Activated naive CD8-positive, alpha-beta T cell treated with anti-CD3 and anti-CD28 coated beads, Interleukin-2, amount 50 U/mL, for 24 hours (primary cell): ENCODE measurements at regions not wholly inside any gene's neighbourhood (a gene's known extent, or its start where the extent isn't known, plus 50 kb on each side); places are given as distances from the start of the nearest gene placed in this dataset.

Experiments used
- ATAC-seq: fragments of 150-1000 bp; cut with Tn5 transposase; one replicate; pipeline ENCODE4 v1.10.0; 2021
- DNase-seq: peaks from one replicate; pipeline ENCODE4 v3.0.0; 2021
- H3K27ac Mint-ChIP-seq: one replicate; pipeline ENCODE4 v1.8.0; 2021; ENCODE audit warnings: mild to moderate bottlenecking, mixed read lengths
- H3K27me3 Mint-ChIP-seq: one replicate; pipeline ENCODE4 v1.8.0; 2021; ENCODE audit warnings: mixed read lengths
- H3K36me3 Mint-ChIP-seq: one replicate; pipeline ENCODE4 v1.8.0; 2021; ENCODE audit warnings: low read depth, mixed read lengths
- H3K4me1 Mint-ChIP-seq: one replicate; pipeline ENCODE4 v1.8.0; 2021; ENCODE audit warnings: mixed read lengths
- H3K4me3 Mint-ChIP-seq: one replicate; pipeline ENCODE4 v1.8.0; 2021; ENCODE audit warnings: mild to moderate bottlenecking, moderate library complexity, mixed read lengths
- H3K9me3 Mint-ChIP-seq: one replicate; pipeline ENCODE4 v1.8.0; 2021; ENCODE audit warnings: mixed read lengths

DNA sequence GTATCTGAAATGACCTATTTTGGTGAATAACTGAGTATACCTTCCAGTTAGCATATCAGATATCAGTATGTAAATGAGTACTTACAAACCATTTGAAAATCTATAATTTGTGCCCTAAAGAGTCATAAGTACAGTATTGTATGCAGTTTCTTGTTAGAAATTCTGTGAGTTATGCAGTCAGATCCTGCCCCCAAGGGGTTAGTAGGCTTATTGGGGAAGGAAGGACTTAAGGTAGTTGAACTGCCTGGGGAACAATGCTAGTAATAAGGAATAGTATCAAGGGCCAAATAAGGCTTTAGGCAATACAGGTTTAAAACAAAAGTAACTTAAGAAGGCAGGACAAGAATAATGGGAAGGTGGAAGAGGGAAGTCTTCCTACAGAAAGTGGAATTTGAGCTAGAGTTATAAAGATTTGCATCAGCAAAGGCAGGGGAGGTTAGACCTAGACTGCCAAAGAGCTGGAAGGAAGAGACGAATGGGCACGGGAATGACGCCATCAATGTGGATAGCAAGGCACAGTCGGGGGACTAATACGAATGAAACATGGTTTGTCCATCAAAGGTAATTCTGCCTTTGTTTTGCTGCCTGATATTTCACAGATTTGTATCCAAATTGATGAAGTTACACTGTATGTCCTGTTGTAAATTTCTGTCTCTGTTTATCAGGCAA lies 182.9 kb upstream of the DPYD start:
- Mint-ChIP-seq H3K36me3 (no peaks in the 10 kb centered on the region), H3K27me3 (no peaks in the 10 kb centered on the region), H3K4me1 (no peaks in the 10 kb centered on the region), H3K27ac (no peak overlapping the region), H3K9me3 (peaks cover 24% of the 10 kb centered on the region), H3K4me3 (no peak overlapping the region)
- ATAC-seq: no peak
- no peak for DNase-seq

DNA sequence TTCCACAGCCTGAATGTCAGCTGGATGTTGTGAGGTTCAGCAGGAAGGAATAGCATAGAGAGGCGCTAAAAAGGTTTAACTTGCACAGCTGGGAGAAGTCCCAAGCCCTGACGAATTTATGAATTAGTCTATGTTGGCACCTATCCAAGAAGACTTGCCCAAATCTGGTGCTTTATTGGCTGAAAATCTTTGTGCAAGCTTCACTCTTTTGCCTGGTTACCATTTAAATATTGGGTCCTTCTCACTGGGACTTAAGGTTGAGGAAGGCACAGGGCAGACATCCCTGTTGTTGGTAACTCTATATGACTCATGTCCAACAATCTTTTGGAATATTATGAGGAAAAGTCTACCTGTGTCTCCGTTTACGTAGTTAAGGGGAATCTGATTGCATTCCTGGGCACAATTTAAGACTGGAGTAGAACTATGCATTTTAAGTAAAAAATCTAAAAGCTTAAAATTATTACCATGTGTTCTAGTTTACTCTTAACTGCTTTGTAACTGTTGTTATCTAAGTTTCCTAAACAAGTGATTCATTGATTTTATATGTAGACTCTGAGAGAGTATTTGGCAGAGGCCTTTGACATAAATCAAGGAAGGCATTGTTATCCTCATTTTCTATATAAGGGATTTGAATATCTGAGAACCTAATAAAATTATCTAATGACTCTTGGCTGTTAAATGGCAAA lies 181.7 kb upstream of the DPYD start:
- H3K27ac Mint-ChIP-seq: no peak overlapping the region
- peaks cover 13% of the 10 kb centered on the region for H3K9me3 Mint-ChIP-seq
- H3K4me1 Mint-ChIP-seq: no peaks in the 10 kb centered on the region
- H3K27me3 Mint-ChIP-seq: no peaks in the 10 kb centered on the region
- ATAC-seq (no peak), DNase-seq (no peak)
- H3K36me3 Mint-ChIP-seq: no peaks in the 10 kb centered on the region
- no peak overlapping the region for H3K4me3 Mint-ChIP-seq

DNA sequence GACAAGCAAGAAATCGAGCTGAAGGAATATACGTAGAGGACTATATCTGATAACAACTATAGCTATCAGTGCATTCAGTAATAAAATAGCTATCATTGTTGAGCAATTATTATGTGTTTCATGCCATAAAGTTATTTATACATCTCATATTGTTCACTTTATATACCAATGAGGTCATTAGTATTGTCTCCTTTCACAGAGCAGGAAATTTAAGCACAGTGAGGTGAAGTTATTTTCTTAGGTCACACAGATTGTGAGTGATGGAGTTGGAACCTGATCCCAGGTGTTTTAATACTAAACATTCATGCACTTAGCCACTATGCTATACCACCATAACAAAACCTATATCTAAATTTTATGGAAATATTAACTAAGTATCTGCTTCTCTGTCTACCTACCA lies 180.5 kb upstream of the DPYD start:
- Mint-ChIP-seq H3K4me1 (no peaks in the 10 kb centered on the region), H3K4me3 (no peak overlapping the region), H3K36me3 (no peaks in the 10 kb centered on the region), H3K27me3 (no peaks in the 10 kb centered on the region), H3K9me3 (peaks cover 5% of the 10 kb centered on the region), H3K27ac (no peak overlapping the region)
- ATAC-seq (no peak), DNase-seq (no peak)

DNA sequence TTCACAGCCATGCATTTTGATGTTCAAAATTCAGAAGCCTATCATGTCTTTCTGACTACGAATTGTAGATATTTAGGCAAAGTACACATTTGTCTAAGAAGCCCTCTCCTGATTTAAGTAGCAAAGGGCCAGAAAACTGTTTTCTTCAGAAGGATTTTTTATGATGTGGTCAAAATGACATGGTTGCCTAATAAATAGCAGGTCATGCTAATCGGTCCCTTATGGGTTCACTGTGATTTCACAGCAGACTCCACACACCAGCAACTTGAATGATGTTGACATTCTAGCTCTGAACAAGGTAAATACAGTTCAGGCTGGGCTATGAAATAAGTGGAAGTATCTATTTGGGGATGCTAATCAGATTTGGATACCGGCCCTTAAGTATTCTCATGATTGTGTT lies 178.7 kb upstream of the DPYD start:
- no peak overlapping the region for H3K4me3 Mint-ChIP-seq
- ATAC-seq (no peak), DNase-seq (no peak)
- H3K27me3 Mint-ChIP-seq: no peaks in the 10 kb centered on the region
- H3K9me3 Mint-ChIP-seq: no peaks in the 10 kb centered on the region
- H3K27ac Mint-ChIP-seq: no peak overlapping the region
- no peaks in the 10 kb centered on the region for H3K36me3 Mint-ChIP-seq
- no peaks in the 10 kb centered on the region for H3K4me1 Mint-ChIP-seq

DNA sequence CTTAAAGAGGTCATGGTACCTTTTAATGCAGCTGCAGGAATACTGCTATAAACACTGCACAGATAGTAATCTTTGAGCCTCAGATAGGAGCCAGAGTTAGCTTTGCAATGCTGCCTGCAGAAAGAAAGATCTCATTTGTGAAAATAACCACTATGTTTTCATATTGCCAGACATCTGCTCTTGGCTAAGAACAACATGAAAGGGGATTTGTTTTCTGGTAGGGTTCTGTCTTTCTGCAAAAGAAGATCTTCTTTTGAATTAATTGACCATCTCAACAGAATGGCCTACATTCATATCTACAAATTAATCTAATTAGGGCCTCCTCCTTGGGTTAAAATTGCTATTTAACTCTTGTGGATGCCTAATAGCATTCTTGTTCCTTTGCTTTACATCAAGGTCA lies 177.6 kb upstream of the DPYD start:
- DNase-seq (no peak), ATAC-seq (no peak)
- H3K27ac Mint-ChIP-seq: no peak overlapping the region
- no peaks in the 10 kb centered on the region for H3K36me3 Mint-ChIP-seq
- H3K27me3 Mint-ChIP-seq: no peaks in the 10 kb centered on the region
- H3K9me3 Mint-ChIP-seq: no peaks in the 10 kb centered on the region
- H3K4me1 Mint-ChIP-seq: no peaks in the 10 kb centered on the region
- no peak overlapping the region for H3K4me3 Mint-ChIP-seq

DNA sequence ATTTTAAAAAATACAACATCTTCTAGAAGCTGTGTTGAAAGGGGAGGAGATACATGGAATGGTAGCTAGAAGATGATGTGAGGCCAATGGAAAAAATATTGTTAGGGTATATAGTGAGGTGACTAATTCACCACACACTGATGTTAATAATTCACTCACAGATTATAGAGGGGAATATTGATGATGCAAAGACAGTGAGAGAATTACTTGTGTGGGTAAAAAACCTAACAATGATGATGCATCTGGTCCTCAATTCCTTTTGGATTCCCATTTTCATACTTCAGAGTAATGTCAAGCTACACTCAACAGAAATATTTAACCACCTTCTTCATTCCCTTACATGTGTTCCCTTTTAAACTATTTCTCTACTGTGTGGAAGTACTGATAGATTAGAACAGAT lies 169.5 kb upstream of the DPYD start:
- ATAC-seq: no peak
- DNase-seq: no peak
- Mint-ChIP-seq H3K4me1 (no peaks in the 10 kb centered on the region), H3K9me3 (no peaks in the 10 kb centered on the region), H3K27me3 (no peaks in the 10 kb centered on the region), H3K36me3 (no peaks in the 10 kb centered on the region), H3K27ac (no peak overlapping the region), H3K4me3 (no peak overlapping the region)

DNA sequence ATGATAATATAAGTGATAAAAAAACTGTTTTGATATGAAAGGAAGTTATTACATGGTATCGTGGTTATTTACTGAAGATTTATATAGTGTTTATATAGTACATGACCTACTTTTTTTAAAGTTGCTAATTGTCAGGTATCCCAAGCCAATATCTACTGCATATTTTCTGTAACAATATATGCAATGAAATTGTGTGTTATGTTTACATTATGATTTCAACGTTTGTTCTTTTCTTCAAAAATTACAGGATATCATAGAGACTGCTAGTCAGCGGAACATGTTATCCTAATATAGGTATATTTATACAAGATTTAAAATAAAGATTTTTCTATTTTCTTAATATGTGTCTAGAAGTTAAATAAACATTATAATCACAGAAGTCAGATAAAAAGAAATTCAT lies 167.5 kb upstream of the DPYD start:
- DNase-seq (no peak), ATAC-seq (no peak)
- Mint-ChIP-seq H3K27ac (no peak overlapping the region), H3K9me3 (no peaks in the 10 kb centered on the region), H3K27me3 (no peaks in the 10 kb centered on the region), H3K4me3 (no peak overlapping the region), H3K4me1 (no peaks in the 10 kb centered on the region), H3K36me3 (no peaks in the 10 kb centered on the region)

DNA sequence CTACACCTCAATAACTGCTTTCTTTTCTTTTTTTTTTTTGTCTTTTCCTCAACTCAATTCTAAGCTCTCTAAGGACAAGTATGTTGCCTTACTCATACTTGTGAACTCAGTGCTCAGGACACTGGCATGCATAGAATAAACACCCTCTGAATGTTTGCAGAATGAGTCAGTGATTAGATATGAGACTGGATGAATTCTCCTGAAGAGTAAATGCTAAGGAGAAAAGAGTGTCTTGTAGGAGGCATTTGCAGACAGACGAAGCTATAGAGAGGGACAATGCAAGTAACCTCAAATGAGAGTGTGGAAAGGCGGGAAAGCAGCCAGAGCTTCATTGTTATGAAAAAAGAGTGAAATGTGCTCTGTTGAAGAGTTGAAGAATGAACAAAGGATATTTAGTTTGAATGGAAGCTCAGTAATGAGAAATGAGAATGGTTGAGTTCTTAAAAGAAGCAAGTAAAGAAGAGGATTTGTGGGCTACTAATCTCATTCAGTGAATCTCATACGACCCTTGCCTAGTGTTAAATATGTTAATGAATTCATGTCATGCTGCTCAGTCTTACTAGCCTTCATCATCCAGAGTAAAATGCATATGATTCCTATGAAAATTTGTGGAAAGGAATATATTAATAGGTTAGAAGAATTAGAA lies 166.1 kb upstream of the DPYD start:
- no peaks in the 10 kb centered on the region for H3K27me3 Mint-ChIP-seq
- no peak overlapping the region for H3K4me3 Mint-ChIP-seq
- H3K9me3 Mint-ChIP-seq: no peaks in the 10 kb centered on the region
- DNase-seq: no peak
- H3K4me1 Mint-ChIP-seq: no peaks in the 10 kb centered on the region
- H3K27ac Mint-ChIP-seq: no peak overlapping the region
- H3K36me3 Mint-ChIP-seq: no peaks in the 10 kb centered on the region
- ATAC-seq: no peak

DNA sequence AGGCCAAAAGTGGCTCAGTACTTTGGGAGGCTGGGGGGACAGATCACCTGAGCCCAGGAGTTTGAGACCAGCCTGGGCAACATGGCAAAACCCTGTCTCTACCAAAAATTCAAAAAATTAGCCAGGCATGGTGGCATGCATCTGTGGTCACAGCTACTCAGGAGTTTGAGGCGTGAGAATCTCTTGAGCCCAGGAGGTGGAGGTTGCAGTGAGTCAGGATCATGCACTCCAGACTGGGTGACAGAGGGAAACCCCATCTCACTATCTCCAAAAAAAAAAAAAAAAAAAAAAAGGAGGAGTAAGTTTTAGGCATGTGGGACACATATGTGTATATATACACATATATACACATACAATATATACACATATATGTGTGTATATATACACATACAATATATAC lies 165.3 kb upstream of the DPYD start:
- no peaks in the 10 kb centered on the region for H3K36me3 Mint-ChIP-seq
- no peaks in the 10 kb centered on the region for H3K27me3 Mint-ChIP-seq
- DNase-seq: no peak
- no peaks in the 10 kb centered on the region for H3K9me3 Mint-ChIP-seq
- H3K27ac Mint-ChIP-seq: no peak overlapping the region
- H3K4me3 Mint-ChIP-seq: no peak overlapping the region
- ATAC-seq: no peak
- no peaks in the 10 kb centered on the region for H3K4me1 Mint-ChIP-seq

DNA sequence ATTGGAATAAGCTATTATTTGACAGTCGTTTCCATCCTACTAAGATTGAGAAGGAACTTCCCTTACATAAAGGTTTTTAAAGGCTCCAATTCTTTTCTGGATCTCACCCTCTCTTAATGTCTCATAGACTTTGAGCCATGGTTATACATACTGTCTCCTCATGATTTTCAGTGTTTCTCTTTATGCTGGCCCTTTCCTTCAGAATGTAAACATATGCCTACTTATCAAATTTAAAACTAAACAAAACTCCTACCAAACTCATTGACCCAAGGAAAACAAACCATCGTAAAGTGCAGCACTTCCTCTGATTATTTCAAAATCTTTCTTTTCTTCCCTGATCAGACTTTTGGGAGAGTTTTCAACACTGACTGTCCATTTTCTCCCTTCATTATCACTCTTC lies 163.4 kb upstream of the DPYD start:
- H3K27ac Mint-ChIP-seq: no peak overlapping the region
- ATAC-seq (no peak), DNase-seq (no peak)
- H3K27me3 Mint-ChIP-seq: peaks cover 2% of the 10 kb centered on the region
- no peaks in the 10 kb centered on the region for H3K36me3 Mint-ChIP-seq
- H3K4me1 Mint-ChIP-seq: no peaks in the 10 kb centered on the region
- no peaks in the 10 kb centered on the region for H3K9me3 Mint-ChIP-seq
- no peak overlapping the region for H3K4me3 Mint-ChIP-seq

DNA sequence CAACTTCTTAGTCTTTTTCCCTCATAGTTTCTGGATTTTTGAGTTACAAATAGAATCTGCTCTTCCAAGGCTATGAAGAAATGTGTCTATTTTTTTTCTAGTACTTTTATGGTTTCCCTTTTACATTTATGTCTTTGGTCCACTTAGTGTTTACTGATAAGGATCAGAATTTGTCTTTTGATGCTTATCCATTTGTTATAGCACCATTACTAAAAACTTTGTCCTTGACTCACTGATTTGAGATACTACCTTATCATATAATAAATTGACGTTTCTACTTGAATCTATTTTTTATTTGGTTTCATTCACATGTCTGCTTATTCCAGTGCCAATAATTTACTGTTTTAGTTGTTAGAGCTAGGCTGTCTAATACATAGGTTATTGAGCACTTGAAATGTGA lies 161.1 kb upstream of the DPYD start:
- Mint-ChIP-seq H3K4me1 (no peaks in the 10 kb centered on the region), H3K4me3 (no peak overlapping the region), H3K27ac (no peak overlapping the region), H3K9me3 (no peaks in the 10 kb centered on the region), H3K36me3 (no peaks in the 10 kb centered on the region), H3K27me3 (peaks cover 2% of the 10 kb centered on the region)
- ATAC-seq: no peak
- no peak for DNase-seq

DNA sequence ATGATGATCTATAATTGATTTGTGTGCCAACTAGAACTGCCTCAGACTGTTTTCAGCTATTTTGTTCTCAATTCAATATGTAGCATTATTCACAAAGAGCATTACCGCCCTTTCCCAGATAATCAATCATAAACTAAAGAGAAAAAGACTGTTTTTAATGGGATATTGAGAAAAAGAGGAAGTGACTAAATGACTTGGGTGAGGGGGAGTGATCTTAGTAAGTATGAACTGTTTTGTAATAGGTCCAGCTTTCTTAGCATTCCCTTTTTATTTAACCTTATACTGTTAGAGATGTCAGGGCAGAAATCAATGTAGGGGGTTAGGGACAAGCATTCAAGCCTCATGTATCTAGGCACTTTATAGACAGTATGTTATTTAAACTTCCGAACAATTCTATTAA lies 157.8 kb upstream of the DPYD start:
- Mint-ChIP-seq H3K36me3 (no peaks in the 10 kb centered on the region), H3K27ac (no peak overlapping the region), H3K9me3 (no peaks in the 10 kb centered on the region), H3K4me1 (no peaks in the 10 kb centered on the region), H3K4me3 (no peak overlapping the region), H3K27me3 (peaks cover 2% of the 10 kb centered on the region)
- ATAC-seq (no peak), DNase-seq (no peak)

DNA sequence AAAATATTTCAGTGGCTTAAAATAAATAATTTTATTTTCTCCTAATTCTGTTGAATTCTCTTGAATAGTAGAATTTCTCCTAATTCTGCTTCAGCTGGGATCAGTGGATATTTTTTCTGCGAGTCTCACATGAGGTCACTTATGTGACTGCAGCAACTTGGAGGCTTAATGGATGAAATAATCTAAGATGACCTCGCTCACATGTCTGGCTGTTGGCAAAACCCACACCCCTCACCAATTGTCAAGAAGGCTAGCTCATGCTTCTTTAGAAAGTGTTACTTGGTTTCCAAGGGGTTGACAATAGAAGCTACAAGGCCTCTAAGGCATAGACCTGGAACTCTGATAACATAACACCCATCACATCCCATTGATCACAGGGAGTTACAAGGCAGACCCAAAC lies 156.9 kb upstream of the DPYD start:
- no peak overlapping the region for H3K27ac Mint-ChIP-seq
- no peaks in the 10 kb centered on the region for H3K9me3 Mint-ChIP-seq
- H3K36me3 Mint-ChIP-seq: no peaks in the 10 kb centered on the region
- DNase-seq: no peak
- no peak for ATAC-seq
- H3K4me1 Mint-ChIP-seq: no peaks in the 10 kb centered on the region
- H3K27me3 Mint-ChIP-seq: peaks cover 2% of the 10 kb centered on the region
- H3K4me3 Mint-ChIP-seq: no peak overlapping the region

DNA sequence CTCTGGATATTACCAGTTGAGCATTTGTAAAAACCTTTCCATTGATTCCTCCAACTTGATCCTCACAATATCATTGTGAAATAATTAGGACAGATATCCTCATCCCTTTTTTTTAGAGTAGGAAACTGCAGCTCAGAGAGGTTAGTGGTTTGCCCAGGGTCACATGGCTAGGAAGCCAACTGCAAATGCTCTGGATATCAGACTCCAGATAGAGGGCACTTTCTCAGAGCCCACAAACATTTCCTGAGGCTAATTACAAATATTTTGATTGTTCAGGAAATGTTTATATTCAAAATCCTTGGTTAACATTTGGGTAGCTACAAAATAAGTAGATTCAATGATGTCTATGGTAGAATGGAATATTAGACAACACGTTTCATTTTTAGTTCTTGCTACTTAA lies 154.8 kb upstream of the DPYD start:
- Mint-ChIP-seq H3K27ac (no peak overlapping the region), H3K36me3 (no peaks in the 10 kb centered on the region), H3K4me1 (no peaks in the 10 kb centered on the region), H3K27me3 (peaks cover 4% of the 10 kb centered on the region), H3K4me3 (no peak overlapping the region), H3K9me3 (no peaks in the 10 kb centered on the region)
- ATAC-seq: no peak
- DNase-seq: no peak

DNA sequence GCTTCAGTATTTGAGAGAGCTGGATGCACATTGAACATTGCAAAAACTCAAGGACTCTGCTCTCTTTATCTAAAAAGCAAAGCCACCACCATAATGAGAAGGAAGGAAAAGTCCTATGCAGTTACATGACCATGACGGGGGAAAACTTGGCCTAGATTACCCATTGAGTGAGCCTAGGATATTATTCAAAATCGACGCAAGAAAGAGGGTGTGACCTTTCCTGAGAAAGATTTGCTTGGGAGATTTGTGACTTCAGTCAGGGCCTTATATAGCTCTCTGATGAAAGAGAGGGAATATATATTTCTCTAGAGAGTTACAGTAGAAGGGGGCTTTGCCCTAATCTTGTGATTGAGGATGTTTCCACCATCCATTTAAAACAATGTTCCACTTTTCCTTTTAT lies 153.0 kb upstream of the DPYD start:
- no peak for DNase-seq
- no peak overlapping the region for H3K4me3 Mint-ChIP-seq
- no peak for ATAC-seq
- H3K9me3 Mint-ChIP-seq: no peaks in the 10 kb centered on the region
- H3K27ac Mint-ChIP-seq: no peak overlapping the region
- no peaks in the 10 kb centered on the region for H3K4me1 Mint-ChIP-seq
- no peaks in the 10 kb centered on the region for H3K36me3 Mint-ChIP-seq
- peaks cover 2% of the 10 kb centered on the region for H3K27me3 Mint-ChIP-seq
